ENCODE measurements at regions not wholly inside any gene's neighbourhood (a gene's known extent, or its start where the extent isn't known, plus 50 kb on each side); places are given as distances from the start of the nearest gene placed in this dataset.

- intact Hi-C loops (cut with micrococcal nuclease), result no loop called here
- no peaks in the 10 kb centered on the region for H3K4me1 Mint-ChIP-seq (ENCODE audit: low read depth)
- no peaks in the 10 kb centered on the region for H3K9me3 Mint-ChIP-seq
- H3K27me3 Mint-ChIP-seq (ENCODE audit: low read depth), result no peaks in the 10 kb centered on the region
- no peak overlapping the region for H3K27ac Mint-ChIP-seq
- no peak for DNase-seq
- no peaks in the 10 kb centered on the region for H3K36me3 Mint-ChIP-seq (ENCODE audit: low read depth)
- CTCF ChIA-PET, result no interaction called here
- no peak overlapping the region for H3K4me3 Mint-ChIP-seq
Measured at GRCh38 chrX:79645749-79646148, 278.6 kb upstream of the ITM2A start.

DNA sequence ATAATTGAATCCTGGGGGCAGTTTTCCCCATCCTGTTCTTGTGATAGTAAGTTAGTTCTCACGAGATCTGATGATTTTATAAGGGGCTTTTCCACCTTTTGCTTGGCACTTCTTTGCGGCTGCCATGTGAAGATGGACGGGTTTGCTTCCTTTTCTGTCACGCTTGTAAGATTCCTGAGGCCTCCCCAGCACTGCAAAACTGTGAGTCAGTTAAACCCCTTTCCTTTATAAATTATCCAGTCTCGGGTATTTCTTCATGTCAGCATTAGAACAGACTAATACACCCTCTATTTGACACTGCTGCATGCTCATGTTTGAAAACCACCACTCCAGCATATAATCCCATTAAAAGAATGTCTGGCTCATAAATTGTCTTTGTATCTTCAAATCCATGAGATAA is 264.4 kb upstream of the ITM2A start:
- CTCF ChIA-PET, result no interaction called here
- no peaks in the 10 kb centered on the region for H3K27me3 Mint-ChIP-seq (ENCODE audit: low read depth)
- H3K4me1 Mint-ChIP-seq (ENCODE audit: low read depth), result no peaks in the 10 kb centered on the region
- H3K27ac Mint-ChIP-seq, result no peak overlapping the region
- H3K4me3 Mint-ChIP-seq, result no peak overlapping the region
- intact Hi-C loops (cut with micrococcal nuclease), result no loop called here
- no peaks in the 10 kb centered on the region for H3K9me3 Mint-ChIP-seq
- no peaks in the 10 kb centered on the region for H3K36me3 Mint-ChIP-seq (ENCODE audit: low read depth)
- no peak for DNase-seq

- Mint-ChIP-seq H3K9me3 (no peaks in the 10 kb centered on the region), H3K36me3 (ENCODE audit: low read depth) (no peaks in the 10 kb centered on the region), H3K27me3 (ENCODE audit: low read depth) (peaks cover 2% of the 10 kb centered on the region), H3K27ac (no peak overlapping the region), H3K4me1 (ENCODE audit: low read depth) (no peaks in the 10 kb centered on the region), H3K4me3 (no peak overlapping the region)
- DNase-seq, result no peak
- intact Hi-C loops (cut with micrococcal nuclease), result no loop called here
- CTCF ChIA-PET, result no interaction called here
Measured at GRCh38 chrX:79630033-79631009, 263.2 kb upstream of the ITM2A start.

- H3K9me3 Mint-ChIP-seq, result no peaks in the 10 kb centered on the region
- intact Hi-C loops (cut with micrococcal nuclease), result no loop called here
- no peak overlapping the region for H3K27ac Mint-ChIP-seq
- CTCF ChIA-PET, result no interaction called here
- no peak for DNase-seq
- no peak overlapping the region for H3K4me3 Mint-ChIP-seq
- no peaks in the 10 kb centered on the region for H3K36me3 Mint-ChIP-seq (ENCODE audit: low read depth)
- H3K4me1 Mint-ChIP-seq (ENCODE audit: low read depth), result no peaks in the 10 kb centered on the region
- peaks cover 4% of the 10 kb centered on the region for H3K27me3 Mint-ChIP-seq (ENCODE audit: low read depth)
Measured at GRCh38 chrX:79623098-79623762, 256.1 kb upstream of the ITM2A start.

- no peak for DNase-seq
- no peak overlapping the region for H3K27ac Mint-ChIP-seq
- H3K4me1 Mint-ChIP-seq (ENCODE audit: low read depth), result no peaks in the 10 kb centered on the region
- CTCF ChIA-PET, result no interaction called here
- H3K36me3 Mint-ChIP-seq (ENCODE audit: low read depth), result no peaks in the 10 kb centered on the region
- no peak overlapping the region for H3K4me3 Mint-ChIP-seq
- no peaks in the 10 kb centered on the region for H3K9me3 Mint-ChIP-seq
- intact Hi-C loops (cut with micrococcal nuclease), result no loop called here
- H3K27me3 Mint-ChIP-seq (ENCODE audit: low read depth), result no peaks in the 10 kb centered on the region
Measured at GRCh38 chrX:79618280-79618679, 251.1 kb upstream of the ITM2A start.

DNA sequence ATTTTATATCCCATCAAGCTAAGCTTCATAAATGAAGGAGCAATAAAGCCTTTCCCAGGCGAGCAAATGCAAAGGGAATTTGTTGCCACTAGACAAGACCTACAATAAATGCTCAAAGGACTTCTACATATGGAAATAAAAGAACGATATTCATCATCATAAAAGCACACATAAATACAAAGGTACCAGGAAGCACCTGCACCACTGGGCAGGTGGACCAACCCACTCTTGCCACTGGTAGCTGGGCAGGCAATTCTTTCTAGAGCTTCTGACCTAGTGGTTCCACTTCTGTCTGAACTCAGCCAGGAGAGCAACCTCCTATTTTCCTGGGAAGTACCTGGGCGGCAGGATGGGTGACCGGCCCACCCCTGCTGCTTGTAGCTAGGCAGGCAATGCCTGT is 237.2 kb upstream of the ITM2A start:
- H3K4me3 Mint-ChIP-seq, result no peak overlapping the region
- intact Hi-C loops (cut with micrococcal nuclease), result no loop called here

GRCh38 chrX:79601341-79602131 is 234.4 kb upstream of the ITM2A start:
- intact Hi-C loops (cut with micrococcal nuclease), result no loop called here
- CTCF ChIA-PET, result no interaction called here
- no peaks in the 10 kb centered on the region for H3K36me3 Mint-ChIP-seq (ENCODE audit: low read depth)
- H3K9me3 Mint-ChIP-seq, result no peaks in the 10 kb centered on the region
- no peak overlapping the region for H3K27ac Mint-ChIP-seq
- no peak overlapping the region for H3K4me3 Mint-ChIP-seq
- H3K27me3 Mint-ChIP-seq (ENCODE audit: low read depth), result peaks cover 4% of the 10 kb centered on the region
- no peak for DNase-seq
- no peaks in the 10 kb centered on the region for H3K4me1 Mint-ChIP-seq (ENCODE audit: low read depth)

More for the DNA sequence above, 237.2 kb upstream of the ITM2A start:
- H3K36me3 Mint-ChIP-seq (ENCODE audit: low read depth), result no peaks in the 10 kb centered on the region
- peaks cover 2% of the 10 kb centered on the region for H3K27me3 Mint-ChIP-seq (ENCODE audit: low read depth)
- no peak for DNase-seq
- H3K9me3 Mint-ChIP-seq, result no peaks in the 10 kb centered on the region
- H3K27ac Mint-ChIP-seq, result no peak overlapping the region
- CTCF ChIA-PET, result no interaction called here
- no peaks in the 10 kb centered on the region for H3K4me1 Mint-ChIP-seq (ENCODE audit: low read depth)

GRCh38 chrX:79592259-79592658 is 225.1 kb upstream of the ITM2A start:
- Mint-ChIP-seq H3K4me1 (ENCODE audit: low read depth) (peaks cover 2% of the 10 kb centered on the region), H3K27me3 (ENCODE audit: low read depth) (peaks cover 5% of the 10 kb centered on the region), H3K27ac (no peak overlapping the region), H3K9me3 (no peaks in the 10 kb centered on the region), H3K4me3 (no peak overlapping the region), H3K36me3 (ENCODE audit: low read depth) (no peaks in the 10 kb centered on the region)
- CTCF ChIA-PET, result no interaction called here
- DNase-seq, result no peak
- intact Hi-C loops (cut with micrococcal nuclease), result no loop called here

DNA sequence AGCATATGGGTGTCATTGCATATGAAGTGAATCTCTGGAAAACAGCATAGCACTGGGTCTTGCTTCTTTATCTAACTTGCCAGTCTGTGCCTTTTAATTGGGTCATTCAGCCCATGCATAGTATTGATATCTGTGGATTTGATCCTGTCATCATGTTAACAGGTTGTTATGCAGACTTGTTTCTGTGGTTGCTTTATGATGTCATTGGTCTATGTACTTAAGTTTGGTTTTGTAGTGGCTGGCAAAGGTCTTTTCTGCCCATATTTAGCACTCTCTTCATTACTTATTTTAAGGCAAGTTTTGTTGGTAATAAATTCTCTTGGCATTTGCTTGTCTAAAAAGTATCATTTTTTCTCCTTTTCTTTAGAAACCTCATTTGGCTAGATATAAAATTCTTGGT is 221.1 kb upstream of the ITM2A start:
- H3K36me3 Mint-ChIP-seq (ENCODE audit: low read depth), result no peaks in the 10 kb centered on the region
- CTCF ChIA-PET, result no interaction called here
- no peak overlapping the region for H3K4me3 Mint-ChIP-seq
- peaks cover 2% of the 10 kb centered on the region for H3K27me3 Mint-ChIP-seq (ENCODE audit: low read depth)
- peaks cover 2% of the 10 kb centered on the region for H3K4me1 Mint-ChIP-seq (ENCODE audit: low read depth)
- DNase-seq, result no peak
- intact Hi-C loops (cut with micrococcal nuclease), result no loop called here
- no peaks in the 10 kb centered on the region for H3K9me3 Mint-ChIP-seq
- no peak overlapping the region for H3K27ac Mint-ChIP-seq

- Mint-ChIP-seq H3K36me3 (ENCODE audit: low read depth) (no peaks in the 10 kb centered on the region), H3K4me3 (no peak overlapping the region), H3K27ac (no peak overlapping the region), H3K4me1 (ENCODE audit: low read depth) (no peaks in the 10 kb centered on the region), H3K9me3 (peaks cover 4% of the 10 kb centered on the region), H3K27me3 (ENCODE audit: low read depth) (peaks cover 6% of the 10 kb centered on the region)
- CTCF ChIA-PET, result no interaction called here
- intact Hi-C loops (cut with micrococcal nuclease), result no loop called here
- DNase-seq, result no peak
Measured at GRCh38 chrX:79573760-79574159, 206.6 kb upstream of the ITM2A start.

- H3K4me3 Mint-ChIP-seq, result no peak overlapping the region
Measured at GRCh38 chrX:79572566-79572965, 205.4 kb upstream of the ITM2A start.

DNA sequence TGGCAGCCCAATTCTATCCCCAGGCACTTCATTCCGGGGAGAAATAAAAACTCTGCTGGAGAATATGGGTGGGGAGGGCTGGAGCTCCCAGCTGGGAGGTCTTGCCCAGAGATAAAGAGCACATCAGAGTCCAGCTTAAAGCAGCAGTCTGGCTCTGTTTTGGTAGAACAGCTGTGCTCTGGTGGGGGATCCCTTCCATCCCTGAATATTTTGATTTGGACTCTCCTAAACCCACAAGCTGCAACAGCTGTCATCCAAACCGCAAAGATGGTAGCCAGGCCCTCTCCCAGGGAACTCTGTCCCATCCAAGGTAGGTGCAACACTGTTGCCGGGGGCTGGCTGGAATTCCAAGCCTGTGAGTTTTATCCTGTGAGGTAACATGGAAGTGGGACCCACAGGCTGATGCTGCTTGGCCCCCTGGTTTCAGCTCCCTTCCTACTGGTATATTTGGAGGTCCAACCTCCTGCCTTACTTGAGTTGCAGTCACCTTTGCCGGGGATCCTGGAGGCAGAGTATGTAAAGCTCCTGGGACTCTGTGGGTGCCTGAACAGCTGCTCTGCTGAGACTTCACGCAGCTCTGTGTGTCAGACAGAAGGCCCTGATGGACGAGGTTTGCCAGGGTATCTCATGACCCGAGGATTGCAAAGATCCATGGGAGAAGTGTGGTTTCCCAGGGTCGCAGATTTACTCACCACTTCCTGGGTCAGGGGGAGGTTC is 203.5 kb upstream of the ITM2A start:
- Mint-ChIP-seq H3K4me3 (no peak overlapping the region), H3K36me3 (ENCODE audit: low read depth) (no peaks in the 10 kb centered on the region), H3K4me1 (ENCODE audit: low read depth) (no peaks in the 10 kb centered on the region), H3K27ac (no peak overlapping the region), H3K9me3 (peaks cover 7% of the 10 kb centered on the region), H3K27me3 (ENCODE audit: low read depth) (peaks cover 6% of the 10 kb centered on the region)
- intact Hi-C loops (cut with micrococcal nuclease), result no loop called here
- DNase-seq, result no peak
- CTCF ChIA-PET, result no interaction called here

More at GRCh38 chrX:79572566-79572965, 205.4 kb upstream of the ITM2A start:
- CTCF ChIA-PET, result no interaction called here
- intact Hi-C loops (cut with micrococcal nuclease), result no loop called here
- no peak for DNase-seq
- Mint-ChIP-seq H3K9me3 (peaks cover 5% of the 10 kb centered on the region), H3K27me3 (ENCODE audit: low read depth) (peaks cover 6% of the 10 kb centered on the region), H3K27ac (no peak overlapping the region), H3K36me3 (ENCODE audit: low read depth) (no peaks in the 10 kb centered on the region), H3K4me1 (ENCODE audit: low read depth) (no peaks in the 10 kb centered on the region)

Data from activated naive CD4-positive, alpha-beta T cell treated with anti-CD3 and anti-CD28 coated beads for 36 hours (primary cell).